ENCODE measurements at regions not wholly inside any gene's neighbourhood (a gene's known extent, or its start where the extent isn't known, plus 50 kb on each side); places are given as distances from the start of the nearest gene placed in this dataset.
"Not testable (repeated sequence)": the region's sequence is repeated elsewhere in the genome, so short reads cannot be mapped to it uniquely, and the experiment has no call there.

- H3K36me3 Mint-ChIP-seq = no peaks in the 10 kb centered on the region
- peaks cover 16% of the 10 kb centered on the region for H3K27me3 Mint-ChIP-seq
- TF ChIP-seq CTCF (conservative IDR thresholded peaks at IDR 0.05) = no peak
- H3K4me1 Mint-ChIP-seq (ENCODE audit: unreplicated experiment) = peaks cover 18% of the 10 kb centered on the region
- H3K27ac Mint-ChIP-seq = peak overlapping the region; percentile 25
- peak overlapping the region; percentile 10 for H3K4me3 Mint-ChIP-seq
- DNase-seq (ENCODE audit: extremely low spot score, unreplicated experiment) = no peak
- no peaks in the 10 kb centered on the region for H3K9me3 Mint-ChIP-seq
Observed at GRCh38 chr5:36417668-36418067, 116.0 kb upstream of the RANBP3L start.

GRCh38 chr5:36418152-36418979 is 116.7 kb upstream of the RANBP3L start:
- peak overlapping the region; percentile 10 for H3K4me3 Mint-ChIP-seq
- H3K36me3 Mint-ChIP-seq = no peaks in the 10 kb centered on the region
- peak overlapping the region; percentile 25 for H3K27ac Mint-ChIP-seq
- H3K9me3 Mint-ChIP-seq = no peaks in the 10 kb centered on the region
- TF ChIP-seq CTCF (conservative IDR thresholded peaks at IDR 0.05) = no peak
- peaks cover 10% of the 10 kb centered on the region for H3K27me3 Mint-ChIP-seq
- peaks cover 24% of the 10 kb centered on the region for H3K4me1 Mint-ChIP-seq (ENCODE audit: unreplicated experiment)
- DNase-seq (ENCODE audit: extremely low spot score, unreplicated experiment) = no peak

GRCh38 chr5:36421256-36421655 is 119.6 kb upstream of the RANBP3L start:
- Mint-ChIP-seq H3K4me1 (ENCODE audit: unreplicated experiment) (peaks cover 30% of the 10 kb centered on the region), H3K4me3 (no peak overlapping the region), H3K27me3 (peaks cover 10% of the 10 kb centered on the region), H3K36me3 (no peaks in the 10 kb centered on the region), H3K9me3 (no peaks in the 10 kb centered on the region), H3K27ac (no peak overlapping the region)
- TF ChIP-seq CTCF (conservative IDR thresholded peaks at IDR 0.05) = no peak
- DNase-seq (ENCODE audit: extremely low spot score, unreplicated experiment) = no peak

- H3K27ac Mint-ChIP-seq = no peak overlapping the region
- H3K9me3 Mint-ChIP-seq = peaks cover 8% of the 10 kb centered on the region
- TF ChIP-seq CTCF (conservative IDR thresholded peaks at IDR 0.05) = no peak
- H3K36me3 Mint-ChIP-seq = no peaks in the 10 kb centered on the region
- peaks cover 3% of the 10 kb centered on the region for H3K27me3 Mint-ChIP-seq
- H3K4me1 Mint-ChIP-seq (ENCODE audit: unreplicated experiment) = peaks cover 21% of the 10 kb centered on the region
- H3K4me3 Mint-ChIP-seq = no peak overlapping the region
- no peak for DNase-seq (ENCODE audit: extremely low spot score, unreplicated experiment)
Observed at GRCh38 chr5:36422952-36423351, 121.2 kb upstream of the RANBP3L start.

- Mint-ChIP-seq H3K36me3 (no peaks in the 10 kb centered on the region), H3K4me1 (ENCODE audit: unreplicated experiment) (peaks cover 18% of the 10 kb centered on the region), H3K4me3 (no peak overlapping the region), H3K27me3 (peaks cover 3% of the 10 kb centered on the region), H3K27ac (peak overlapping the region; percentile 27), H3K9me3 (peaks cover 8% of the 10 kb centered on the region)
- DNase-seq (ENCODE audit: extremely low spot score, unreplicated experiment) = no peak
- no peak for TF ChIP-seq CTCF (conservative IDR thresholded peaks at IDR 0.05)
Observed at GRCh38 chr5:36423578-36424307, 122.0 kb upstream of the RANBP3L start.

GRCh38 chr5:36426070-36426469 is 124.4 kb upstream of the RANBP3L start:
- not testable (repeated sequence) for H3K27ac Mint-ChIP-seq; H3K27me3 Mint-ChIP-seq; H3K9me3 Mint-ChIP-seq; H3K36me3 Mint-ChIP-seq; DNase-seq (ENCODE audit: extremely low spot score, unreplicated experiment); H3K4me3 Mint-ChIP-seq
- H3K4me1 Mint-ChIP-seq (ENCODE audit: unreplicated experiment) = peaks cover 12% of the 10 kb centered on the region

Data from type B pancreatic cell (in vitro differentiated cells).